PC-9 (cell line): ENCODE measurements at regions not wholly inside any gene's neighbourhood (a gene's known extent, or its start where the extent isn't known, plus 50 kb on each side); places are given as distances from the start of the nearest gene placed in this dataset.

Source experiments
- BruUV-seq: library from RNA; stranded (reverse); fragments of 400-500 nt; replicated peaks from 2 replicates; lab custom pipeline; 2021; lab: Mats Ljungman, UMichigan
- CTCF ChIA-PET: fragments of 300-600 bp; sonication (Branson Sonifier 250); formaldehyde crosslinking; loops from one replicate; lab custom pipeline; 2022; ENCODE audit warnings: antibody characterized with exemption; lab: Charles Lee
- POLR2A ChIA-PET: fragments of 300-600 bp; sonication (Branson Sonifier 250); formaldehyde crosslinking; loops from one replicate; lab custom pipeline; 2022; ENCODE audit warnings: antibody characterized with exemption; ENCODE audit not compliant: unreplicated experiment; lab: Charles Lee
- DNase-seq, 2 experiments: peaks; one replicate each; pipeline versions ENCODE4 v3.0.0 to v3.0.0-alpha.2; 2015 to 2022; ENCODE audit warnings: mixed read lengths in 1 of 2
- H2AFZ ChIP-seq: fragments of 200-600 bp; sonication (generic); 2 replicates; pipeline ENCODE4 v1.8.1; 2017; ENCODE audit warnings: antibody characterized with exemption
- H3F3A ChIP-seq: fragments of 200-600 bp; sonication (generic); 2 replicates; pipeline ENCODE4 v1.8.1; 2017; ENCODE audit warnings: antibody characterized with exemption, mild to moderate bottlenecking, low read depth; ENCODE audit not compliant: insufficient read depth
- H3K27ac ChIP-seq: fragments of 200-600 bp; sonication (generic); 2 replicates; pipeline ENCODE4 v1.6.1; 2016; ENCODE audit warnings: mixed run types
- H3K27me3 ChIP-seq: fragments of 200-600 bp; sonication (generic); 2 replicates; pipeline ENCODE4 v1.6.1; 2016; ENCODE audit warnings: low read depth, mixed run types; ENCODE audit not compliant: insufficient read depth
- H3K36me3 ChIP-seq: fragments of 200-600 bp; sonication (generic); 2 replicates; pipeline ENCODE4 v1.6.1; 2016; ENCODE audit warnings: low read depth, mixed run types
- H3K4me1 ChIP-seq: fragments of 200-600 bp; sonication (generic); replicated peaks from 2 replicates; pipeline ENCODE4 v1.6.1; 2016; ENCODE audit warnings: mixed run types; ENCODE audit not compliant: insufficient read depth
- H3K4me2 ChIP-seq: fragments of 200-600 bp; sonication (generic); 2 replicates; pipeline ENCODE4 v1.6.1; 2017; ENCODE audit warnings: mixed run types
- H3K4me3 ChIP-seq: fragments of 200-600 bp; sonication (generic); 2 replicates; pipeline ENCODE4 v1.6.1; 2016; ENCODE audit warnings: mixed run types
- H3K79me2 ChIP-seq: fragments of 200-600 bp; sonication (generic); 2 replicates; pipeline ENCODE4 v1.6.1; 2017; ENCODE audit warnings: low read depth, mixed run types
- H3K9me2 ChIP-seq: fragments of 200-600 bp; sonication (generic); 2 replicates; pipeline ENCODE4 v1.8.1; 2017; ENCODE audit warnings: mild to moderate bottlenecking; ENCODE audit not compliant: insufficient read depth
- H3K9me3 ChIP-seq: fragments of 200-600 bp; sonication (generic); 2 replicates; pipeline ENCODE4 v1.8.1; 2016; ENCODE audit warnings: low read depth; ENCODE audit not compliant: insufficient read depth
- H4K20me1 ChIP-seq: fragments of 200-600 bp; sonication (generic); 2 replicates; pipeline ENCODE4 v1.8.1; 2017; ENCODE audit not compliant: insufficient read depth
- CTCF ChIP-seq: fragments of 200-600 bp; sonication (generic); conservative IDR thresholded peaks from 2 replicates; pipeline ENCODE4 v1.6.1; 2017; ENCODE audit warnings: mixed run types, antibody characterized with exemption, mild to moderate bottlenecking, moderate library complexity
- EZH2 ChIP-seq: fragments of 200-600 bp; sonication (generic); IDR thresholded peaks from 2 replicates; pipeline ENCODE4 v1.8.0; 2017; ENCODE audit warnings: antibody characterized with exemption, low read depth
- intact Hi-C: fragments of 100-400 bp; cut with micrococcal nuclease; formaldehyde crosslinking; loops from one replicate; pipeline ENCODE4 v1.10.0; 2022; ENCODE audit not compliant: unreplicated experiment

- no peaks in the 10 kb centered on the region for H3K27me3 ChIP-seq
- no peaks in the 10 kb centered on the region for H3K36me3 ChIP-seq
- H3K9me3 ChIP-seq, result no peaks in the 10 kb centered on the region
- no peaks in the 10 kb centered on the region for H4K20me1 ChIP-seq
- H3K4me2 ChIP-seq, result no peak overlapping the region
- no peak overlapping the region for H3K27ac ChIP-seq
- no peak overlapping the region; the same call in 1 of the 2 replicates for H2AFZ ChIP-seq
- DNase-seq, result no peak
- intact Hi-C loops, result no loop called here
- no peak for TF ChIP-seq CTCF
- TF ChIP-seq EZH2, result no peak
- CTCF ChIA-PET, result no interaction called here
- H3K79me2 ChIP-seq, result no peaks in the 10 kb centered on the region
- no peaks in the 10 kb centered on the region for H3K9me2 ChIP-seq
- no peaks in the 10 kb centered on the region for H3F3A ChIP-seq
- BruUV-seq, result no TSS peak
- no peak overlapping the region for H3K4me3 ChIP-seq
- POLR2A ChIA-PET, result no interaction called here
- no peaks in the 10 kb centered on the region for H3K4me1 ChIP-seq
Measured at GRCh38 chr3:152587861-152588260, 247.1 kb upstream of the P2RY1 start.

- no peak for TF ChIP-seq EZH2
- TF ChIP-seq CTCF, result no peak
- H3K27ac ChIP-seq, result no peak overlapping the region
- H3K79me2 ChIP-seq, result no peaks in the 10 kb centered on the region
- no peak for DNase-seq
- intact Hi-C loops, result no loop called here
- H3K36me3 ChIP-seq, result no peaks in the 10 kb centered on the region
- no peaks in the 10 kb centered on the region for H3K4me1 ChIP-seq
- H4K20me1 ChIP-seq, result no peaks in the 10 kb centered on the region
- no peaks in the 10 kb centered on the region for H3K27me3 ChIP-seq
- ChIA-PET POLR2A (no interaction called here), CTCF (no interaction called here)
- no peak overlapping the region for H3K4me3 ChIP-seq
- no peak overlapping the region for H3K4me2 ChIP-seq
- H2AFZ ChIP-seq, result no peak overlapping the region
- H3F3A ChIP-seq, result no peaks in the 10 kb centered on the region
- H3K9me2 ChIP-seq, result no peaks in the 10 kb centered on the region
- no peaks in the 10 kb centered on the region for H3K9me3 ChIP-seq
- no TSS peak for BruUV-seq
Measured at GRCh38 chr3:152589644-152590043, 245.3 kb upstream of the P2RY1 start.

GRCh38 chr3:152591515-152591914 is 243.4 kb upstream of the P2RY1 start:
- no peak overlapping the region for H3K4me2 ChIP-seq
- H3F3A ChIP-seq, result no peaks in the 10 kb centered on the region

More at GRCh38 chr3:152591515-152591914, 243.4 kb upstream of the P2RY1 start:
- BruUV-seq, result no TSS peak
- H3K9me3 ChIP-seq, result no peaks in the 10 kb centered on the region
- no peaks in the 10 kb centered on the region for H4K20me1 ChIP-seq
- H3K27me3 ChIP-seq, result no peaks in the 10 kb centered on the region
- ChIA-PET CTCF (no interaction called here), POLR2A (no interaction called here)
- H3K27ac ChIP-seq, result no peak overlapping the region
- intact Hi-C loops, result no loop called here
- no peak overlapping the region for H2AFZ ChIP-seq
- H3K79me2 ChIP-seq, result no peaks in the 10 kb centered on the region
- H3K4me3 ChIP-seq, result no peak overlapping the region
- H3K4me1 ChIP-seq, result 0 out of 2 replicates have a peak, but pooled peaks cover 4% of the 10 kb centered on the region
- no peaks in the 10 kb centered on the region for H3K36me3 ChIP-seq
- H3K9me2 ChIP-seq, result no peaks in the 10 kb centered on the region
- DNase-seq, result no peak
- TF ChIP-seq EZH2 (no peak), CTCF (no peak)
